ENCODE measurements at regions not wholly inside any gene's neighbourhood (a gene's known extent, or its start where the extent isn't known, plus 50 kb on each side); places are given as distances from the start of the nearest gene placed in this dataset.

- intact Hi-C loops (cut with micrococcal nuclease), result no loop called here
- DNase-seq, result no peak
- Histone ChIP-seq H3K36me3 (ENCODE audit: control insufficient read depth, insufficient read depth, low read length) (no peaks in the 10 kb centered on the region), H3K27ac (ENCODE audit: low read length) (no peak overlapping the region), H3K4me1 (ENCODE audit: control insufficient read depth, insufficient read depth, low read length) (no peaks in the 10 kb centered on the region), H3K9me3 (ENCODE audit: control insufficient read depth, insufficient read depth, low read length) (no peaks in the 10 kb centered on the region), H3K4me3 (ENCODE audit: low read length) (no peak overlapping the region), H3K27me3 (ENCODE audit: control insufficient read depth, insufficient read depth, low read length) (no peaks in the 10 kb centered on the region)
- Mint-ChIP-seq H3K4me3 (no peak overlapping the region), H3K27ac (no peak overlapping the region), H3K4me1 (no peaks in the 10 kb centered on the region), H3K36me3 (no peaks in the 10 kb centered on the region), H3K27me3 (ENCODE audit: low read depth in 2 of 2) (no peaks in the 10 kb centered on the region), H3K9me3 (peaks cover 12 to 16% of the 10 kb centered on the region in 2 donors)
- no peak for ATAC-seq
- TF ChIP-seq, protein P1, sequence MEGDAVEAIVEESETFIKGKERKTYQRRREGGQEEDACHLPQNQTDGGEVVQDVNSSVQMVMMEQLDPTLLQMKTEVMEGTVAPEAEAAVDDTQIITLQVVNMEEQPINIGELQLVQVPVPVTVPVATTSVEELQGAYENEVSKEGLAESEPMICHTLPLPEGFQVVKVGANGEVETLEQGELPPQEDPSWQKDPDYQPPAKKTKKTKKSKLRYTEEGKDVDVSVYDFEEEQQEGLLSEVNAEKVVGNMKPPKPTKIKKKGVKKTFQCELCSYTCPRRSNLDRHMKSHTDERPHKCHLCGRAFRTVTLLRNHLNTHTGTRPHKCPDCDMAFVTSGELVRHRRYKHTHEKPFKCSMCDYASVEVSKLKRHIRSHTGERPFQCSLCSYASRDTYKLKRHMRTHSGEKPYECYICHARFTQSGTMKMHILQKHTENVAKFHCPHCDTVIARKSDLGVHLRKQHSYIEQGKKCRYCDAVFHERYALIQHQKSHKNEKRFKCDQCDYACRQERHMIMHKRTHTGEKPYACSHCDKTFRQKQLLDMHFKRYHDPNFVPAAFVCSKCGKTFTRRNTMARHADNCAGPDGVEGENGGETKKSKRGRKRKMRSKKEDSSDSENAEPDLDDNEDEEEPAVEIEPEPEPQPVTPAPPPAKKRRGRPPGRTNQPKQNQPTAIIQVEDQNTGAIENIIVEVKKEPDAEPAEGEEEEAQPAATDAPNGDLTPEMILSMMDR (IDR thresholded peaks at IDR 0.05), result no peak
Observed at GRCh38 chr2:14418115-14418514, 214.4 kb upstream of the LRATD1 start.

DNA sequence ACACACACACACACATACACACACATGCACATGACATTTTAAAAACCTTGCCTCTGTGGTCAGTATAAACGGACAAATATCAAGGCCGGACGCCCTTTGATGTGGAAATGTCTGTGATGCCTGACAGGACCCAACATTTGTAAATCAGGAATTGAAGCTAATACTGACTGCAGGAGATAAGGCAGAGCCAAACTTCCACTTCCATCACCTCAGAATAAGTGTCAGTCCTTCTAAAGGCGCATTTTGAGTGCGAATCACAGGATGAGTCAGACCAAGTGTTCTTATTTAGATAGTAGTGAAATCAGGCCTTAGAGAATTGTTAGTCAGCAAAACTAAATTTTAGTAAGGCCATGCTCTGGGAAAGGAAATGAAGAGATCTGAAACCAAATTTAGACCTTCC lies 211.7 kb upstream of the LRATD1 start:
- no peaks in the 10 kb centered on the region for H3K36me3 Mint-ChIP-seq
- TF ChIP-seq, protein P1 (IDR thresholded peaks at IDR 0.05), result no peak
- Histone ChIP-seq H3K9me3 (ENCODE audit: control insufficient read depth, insufficient read depth, low read length) (no peaks in the 10 kb centered on the region), H3K36me3 (ENCODE audit: control insufficient read depth, insufficient read depth, low read length) (no peaks in the 10 kb centered on the region), H3K4me3 (ENCODE audit: low read length) (no peak overlapping the region), H3K27ac (ENCODE audit: low read length) (no peak overlapping the region), H3K27me3 (ENCODE audit: control insufficient read depth, insufficient read depth, low read length) (no peaks in the 10 kb centered on the region), H3K4me1 (ENCODE audit: control insufficient read depth, insufficient read depth, low read length) (no peaks in the 10 kb centered on the region)
- intact Hi-C loops (cut with micrococcal nuclease), result no loop called here
- no peak overlapping the region for H3K27ac Mint-ChIP-seq
- whole genome bisulfite sequencing (ENCODE audit: insufficient coverage), result 77% methylated on average over 5 of the region's 5 CpGs
- peaks cover 11 to 12% of the 10 kb centered on the region in 2 donors for H3K9me3 Mint-ChIP-seq
- DNase-seq, result no peak
- ATAC-seq, result no peak
- no peaks in the 10 kb centered on the region for H3K4me1 Mint-ChIP-seq
- no peaks in the 10 kb centered on the region for H3K27me3 Mint-ChIP-seq (ENCODE audit: low read depth in 2 of 2)
- no peak overlapping the region for H3K4me3 Mint-ChIP-seq

DNA sequence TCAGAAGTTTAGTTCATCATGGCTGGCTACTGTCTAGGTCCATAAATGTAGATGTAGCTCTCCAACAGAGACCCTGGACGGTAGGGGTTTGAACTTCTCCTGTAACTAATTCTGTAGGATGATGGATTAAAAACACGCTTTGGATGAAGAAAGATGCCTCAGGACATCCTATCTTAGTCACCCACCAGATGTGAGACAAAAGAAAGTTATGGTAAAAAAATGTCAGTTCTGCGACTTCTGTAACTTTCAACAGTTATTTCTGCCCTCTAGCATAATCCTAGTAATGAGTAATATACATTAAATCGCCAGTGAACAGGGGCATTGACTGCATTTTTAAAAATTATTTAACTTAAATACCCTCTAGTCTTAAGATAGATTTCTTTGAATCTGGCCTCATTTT lies 210.1 kb upstream of the LRATD1 start:
- intact Hi-C loops (cut with micrococcal nuclease), result no loop called here
- ATAC-seq, result no peak
- WGBS (ENCODE audit: insufficient coverage), result 67% methylated on average over 3 of the region's 4 CpGs
- Histone ChIP-seq H3K36me3 (ENCODE audit: control insufficient read depth, insufficient read depth, low read length) (no peaks in the 10 kb centered on the region), H3K4me3 (ENCODE audit: low read length) (no peak overlapping the region), H3K27me3 (ENCODE audit: control insufficient read depth, insufficient read depth, low read length) (no peaks in the 10 kb centered on the region), H3K9me3 (ENCODE audit: control insufficient read depth, insufficient read depth, low read length) (peaks cover 3% of the 10 kb centered on the region), H3K27ac (ENCODE audit: low read length) (no peak overlapping the region), H3K4me1 (ENCODE audit: control insufficient read depth, insufficient read depth, low read length) (no peaks in the 10 kb centered on the region)
- TF ChIP-seq, protein P1 (IDR thresholded peaks at IDR 0.05), result no peak
- H3K4me1 Mint-ChIP-seq, result no peaks in the 10 kb centered on the region
- H3K27ac Mint-ChIP-seq, result no peak overlapping the region
- no peaks in the 10 kb centered on the region for H3K27me3 Mint-ChIP-seq (ENCODE audit: low read depth in 2 of 2)
- H3K36me3 Mint-ChIP-seq, result no peaks in the 10 kb centered on the region
- H3K9me3 Mint-ChIP-seq, result peaks cover 11 to 12% of the 10 kb centered on the region in 2 donors
- no peak for DNase-seq
- no peak overlapping the region for H3K4me3 Mint-ChIP-seq

DNA sequence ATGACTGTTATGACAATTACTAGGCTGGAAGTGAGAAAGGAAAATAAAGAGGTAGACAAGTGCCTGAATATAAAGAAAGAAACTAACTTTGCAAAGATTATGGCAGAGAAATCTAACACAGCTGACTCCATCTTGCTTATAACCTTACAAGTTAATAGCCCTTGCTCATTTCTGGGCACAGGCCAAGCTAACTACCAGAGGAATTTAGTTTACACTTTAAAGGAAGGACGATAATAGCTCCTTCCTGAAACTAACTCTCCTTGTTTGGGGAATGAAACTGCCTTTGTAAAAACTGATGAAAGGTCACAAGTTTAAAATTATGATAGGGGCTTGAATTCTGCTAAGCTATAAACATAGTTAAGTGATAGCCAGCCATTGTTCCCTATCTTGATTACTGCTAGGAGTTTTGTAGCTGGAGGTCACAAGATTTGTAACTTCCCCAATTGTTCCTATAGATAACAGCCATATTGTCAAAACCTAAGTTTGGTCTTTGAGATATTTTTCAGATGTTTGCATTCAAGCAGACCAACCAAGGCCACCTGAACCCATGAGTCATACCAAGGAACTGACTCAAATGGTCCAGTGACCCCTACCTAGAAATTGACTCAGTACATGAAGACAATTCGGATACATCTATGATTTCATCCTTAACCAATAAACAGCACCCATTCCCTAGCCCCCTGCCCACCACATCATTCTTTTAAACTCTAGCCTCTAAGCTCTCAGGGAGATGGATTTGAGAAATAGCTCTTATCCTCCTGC lies 209.2 kb upstream of the LRATD1 start:
- Histone ChIP-seq H3K4me3 (ENCODE audit: low read length) (no peak overlapping the region), H3K4me1 (ENCODE audit: control insufficient read depth, insufficient read depth, low read length) (no peaks in the 10 kb centered on the region), H3K27me3 (ENCODE audit: control insufficient read depth, insufficient read depth, low read length) (no peaks in the 10 kb centered on the region), H3K27ac (ENCODE audit: low read length) (no peak overlapping the region), H3K9me3 (ENCODE audit: control insufficient read depth, insufficient read depth, low read length) (peaks cover 3% of the 10 kb centered on the region), H3K36me3 (ENCODE audit: control insufficient read depth, insufficient read depth, low read length) (no peaks in the 10 kb centered on the region)
- intact Hi-C loops (cut with micrococcal nuclease), result no loop called here
- Mint-ChIP-seq H3K4me3 (no peak overlapping the region), H3K9me3 (peaks cover 11 to 12% of the 10 kb centered on the region in 2 donors), H3K4me1 (no peaks in the 10 kb centered on the region), H3K27ac (no peak overlapping the region), H3K36me3 (no peaks in the 10 kb centered on the region), H3K27me3 (ENCODE audit: low read depth in 2 of 2) (no peaks in the 10 kb centered on the region)
- TF ChIP-seq, protein P1 (IDR thresholded peaks at IDR 0.05), result no peak
- 73% methylated on average over 2 of the region's 2 CpGs for WGBS (ENCODE audit: insufficient coverage)
- ATAC-seq (no peak), DNase-seq (no peak)

Data from natural killer cell (primary cell).